PC-9 (cell line): ENCODE measurements at regions not wholly inside any gene's neighbourhood (a gene's known extent, or its start where the extent isn't known, plus 50 kb on each side); places are given as distances from the start of the nearest gene placed in this dataset.
"Not testable (repeated sequence)": the region's sequence is repeated elsewhere in the genome, so short reads cannot be mapped to it uniquely, and the experiment has no call there.

Source experiments
- EZH2 ChIP-seq: fragments of 200-600 bp; sonication (generic); IDR thresholded peaks from 2 replicates; pipeline ENCODE4 v1.8.0; 2017; ENCODE audit warnings: antibody characterized with exemption, low read depth
- TF ChIP-seq, protein P1 (sequence below): fragments of 200-600 bp; sonication (generic); conservative IDR thresholded peaks from 2 replicates; pipeline ENCODE4 v1.6.1; 2017; ENCODE audit warnings: mixed run types, antibody characterized with exemption, mild to moderate bottlenecking, moderate library complexity

DNA sequence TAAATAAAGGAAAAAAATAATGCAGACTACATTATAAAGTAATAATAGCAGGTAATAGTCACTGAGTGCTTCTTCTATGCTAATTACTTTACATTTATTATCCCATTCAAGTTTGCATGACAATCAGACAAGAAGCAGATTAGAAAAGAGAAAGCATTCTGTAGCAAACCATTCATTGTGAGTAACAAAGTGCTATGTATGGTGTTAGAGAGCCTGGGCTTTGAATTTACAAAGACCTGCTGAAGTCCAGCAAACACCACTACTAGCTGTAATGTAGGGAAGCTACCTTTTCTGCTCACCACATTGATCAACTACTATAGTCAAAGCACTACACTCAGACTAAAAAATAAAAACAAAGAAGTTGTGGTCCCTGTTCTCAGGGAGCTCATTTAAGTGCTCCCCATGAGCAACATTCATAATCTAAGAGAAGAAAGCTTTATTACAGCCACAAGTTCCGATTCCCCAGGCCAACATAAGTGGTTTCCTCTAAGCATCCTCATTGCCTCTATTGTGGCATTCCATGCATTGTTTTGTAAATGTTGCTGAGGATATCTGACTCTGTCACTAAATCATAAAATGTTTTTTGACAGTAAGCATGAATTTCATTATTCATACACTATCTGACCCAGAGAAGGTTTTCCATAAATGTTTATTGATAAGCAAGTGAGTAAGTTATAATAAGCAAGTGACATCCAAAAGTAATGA lies 108.5 kb downstream of the FOXD4L6 start:
- TF ChIP-seq, protein P1, sequence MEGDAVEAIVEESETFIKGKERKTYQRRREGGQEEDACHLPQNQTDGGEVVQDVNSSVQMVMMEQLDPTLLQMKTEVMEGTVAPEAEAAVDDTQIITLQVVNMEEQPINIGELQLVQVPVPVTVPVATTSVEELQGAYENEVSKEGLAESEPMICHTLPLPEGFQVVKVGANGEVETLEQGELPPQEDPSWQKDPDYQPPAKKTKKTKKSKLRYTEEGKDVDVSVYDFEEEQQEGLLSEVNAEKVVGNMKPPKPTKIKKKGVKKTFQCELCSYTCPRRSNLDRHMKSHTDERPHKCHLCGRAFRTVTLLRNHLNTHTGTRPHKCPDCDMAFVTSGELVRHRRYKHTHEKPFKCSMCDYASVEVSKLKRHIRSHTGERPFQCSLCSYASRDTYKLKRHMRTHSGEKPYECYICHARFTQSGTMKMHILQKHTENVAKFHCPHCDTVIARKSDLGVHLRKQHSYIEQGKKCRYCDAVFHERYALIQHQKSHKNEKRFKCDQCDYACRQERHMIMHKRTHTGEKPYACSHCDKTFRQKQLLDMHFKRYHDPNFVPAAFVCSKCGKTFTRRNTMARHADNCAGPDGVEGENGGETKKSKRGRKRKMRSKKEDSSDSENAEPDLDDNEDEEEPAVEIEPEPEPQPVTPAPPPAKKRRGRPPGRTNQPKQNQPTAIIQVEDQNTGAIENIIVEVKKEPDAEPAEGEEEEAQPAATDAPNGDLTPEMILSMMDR: not testable (repeated sequence)
- not testable (repeated sequence) for TF ChIP-seq EZH2
